Thyroid gland (tissue), 4 donors: ENCODE measurements at regions not wholly inside any gene's neighbourhood (a gene's known extent, or its start where the extent isn't known, plus 50 kb on each side); places are given as distances from the start of the nearest gene placed in this dataset.

Experiments used
- DNase-seq, 2 donors: peaks; one replicate each; pipeline ENCODE4 v3.0.0-alpha.2; 2019
- H3K27ac ChIP-seq, 3 donors: fragments of 200-600 bp; sonication (generic); 1 replicate in 2 of 3; 2 replicates in 1 of 3; pipeline ENCODE4 v1.5.1; 2016 to 2019; ENCODE audit warnings: mild to moderate bottlenecking in 1 of 3, moderate library complexity in 1 of 3
- H3K27me3 ChIP-seq: fragments of 200-600 bp; sonication (generic); one replicate; pipeline ENCODE4 v1.5.1; 2019
- H3K36me3 ChIP-seq, 2 donors: fragments of 200-600 bp; sonication (generic); one replicate each; pipeline ENCODE4 v1.5.1; 2016 to 2019
- H3K4me1 ChIP-seq, 2 donors: fragments of 200-600 bp; sonication (generic); one replicate each; pipeline ENCODE4 v1.5.1; 2017 to 2019
- H3K4me3 ChIP-seq, 3 donors: fragments of 200-600 bp; sonication (generic); replicated peaks in 1 of 3; 1 replicate in 2 of 3; 2 replicates in 1 of 3; pipeline ENCODE4 v1.5.1; 2016; ENCODE audit warnings: mild to moderate bottlenecking in 1 of 3
- H3K9me3 ChIP-seq: fragments of 200-600 bp; sonication (generic); one replicate; pipeline ENCODE4 v1.5.1; 2017
- CTCF ChIP-seq, 6 experiments: fragments of 200-600 bp in 3 of 6; fragments of 450-650 bp in 3 of 6; sonication (generic) in 3 of 6; IDR thresholded peaks; one replicate each; pipeline ENCODE4 v1.5.1; 2016 to 2019; ENCODE audit warnings: antibody characterized with exemption in 6 of 6, mild to moderate bottlenecking in 2 of 6, inconsistent platforms in 1 of 6, moderate library complexity in 1 of 6
- POLR2A ChIP-seq, 2 donors: fragments of 450-650 bp; IDR thresholded peaks; one replicate each; pipeline ENCODE4 v1.6.1; 2017; ENCODE audit warnings: antibody characterized with exemption in 2 of 2, mild to moderate bottlenecking in 2 of 2, moderate library complexity in 1 of 2
- WGBS, 2 donors: methylation state at CpG; one replicate each; pipeline ENCODE4 v1.1.5; 2017; 5-methylcytosine and 5-hydroxymethylcytosine counted together
- intact Hi-C: fragments of 100-400 bp; cut with DNase I; formaldehyde crosslinking; loops from one replicate; pipeline ENCODE4 v1.15.1; 2023

GRCh38 chr5:40416098-40416497 lies 263.6 kb upstream of the PTGER4 start:
- DNase-seq: no peak
- TF ChIP-seq POLR2A (IDR thresholded peaks at IDR 0.05) (no peak), CTCF (IDR thresholded peaks at IDR 0.05) (no peak)
- Histone ChIP-seq H3K4me1 (peaks cover 0 to 5% of the 10 kb centered on the region in 2 donors), H3K4me3 (no peak overlapping the region), H3K36me3 (no peaks in the 10 kb centered on the region), H3K9me3 (no peaks in the 10 kb centered on the region), H3K27ac (no peak overlapping the region), H3K27me3 (no peaks in the 10 kb centered on the region)
- intact Hi-C loops: no loop called here

- DNase-seq: no peak
- Histone ChIP-seq H3K4me3 (no peak overlapping the region), H3K4me1 (peaks cover 0 to 10% of the 10 kb centered on the region in 2 donors), H3K27me3 (no peaks in the 10 kb centered on the region), H3K36me3 (no peaks in the 10 kb centered on the region), H3K9me3 (no peaks in the 10 kb centered on the region), H3K27ac (no peak overlapping the region)
- TF ChIP-seq CTCF (IDR thresholded peaks at IDR 0.05): no peak
- no peak for TF ChIP-seq POLR2A (IDR thresholded peaks at IDR 0.05)
- intact Hi-C loops: no loop called here
- 78 to 82% methylated on average over 4 of the region's 4 CpGs for WGBS, 2 donors
Observed at GRCh38 chr5:40414922-40415321, 264.8 kb upstream of the PTGER4 start.

GRCh38 chr5:40413743-40414142 lies 266.0 kb upstream of the PTGER4 start:
- no peak for DNase-seq
- 94% methylated on average over 4 of the region's 4 CpGs for WGBS, 2 donors
- intact Hi-C loops: no loop called here
- H3K4me3 ChIP-seq: no peak overlapping the region
- no peaks in the 10 kb centered on the region for H3K36me3 ChIP-seq
- TF ChIP-seq CTCF (IDR thresholded peaks at IDR 0.05) (no peak), POLR2A (IDR thresholded peaks at IDR 0.05) (no peak)
- H3K9me3 ChIP-seq: no peaks in the 10 kb centered on the region
- no peaks in the 10 kb centered on the region for H3K27me3 ChIP-seq
- peaks cover 0 to 10% of the 10 kb centered on the region in 2 donors for H3K4me1 ChIP-seq
- no peak overlapping the region for H3K27ac ChIP-seq

- no peak for DNase-seq
- no peak for TF ChIP-seq CTCF (IDR thresholded peaks at IDR 0.05)
- no peak for TF ChIP-seq POLR2A (IDR thresholded peaks at IDR 0.05)
- Histone ChIP-seq H3K27ac (no peak overlapping the region), H3K9me3 (no peaks in the 10 kb centered on the region), H3K4me3 (no peak overlapping the region), H3K36me3 (no peaks in the 10 kb centered on the region), H3K4me1 (peaks cover 0 to 10% of the 10 kb centered on the region in 2 donors), H3K27me3 (no peaks in the 10 kb centered on the region)
- intact Hi-C loops: no loop called here
- 87 to 93% methylated on average over 1 of the region's 1 CpG for WGBS, 2 donors
Observed at GRCh38 chr5:40412771-40413170, 266.9 kb upstream of the PTGER4 start.

- Histone ChIP-seq H3K36me3 (no peaks in the 10 kb centered on the region), H3K9me3 (no peaks in the 10 kb centered on the region), H3K27ac (peak overlapping the region in 1 of 3 donors; percentile 43), H3K4me3 (no peak overlapping the region), H3K27me3 (no peaks in the 10 kb centered on the region), H3K4me1 (peaks cover 0 to 10% of the 10 kb centered on the region in 2 donors)
- no peak for DNase-seq
- 59 to 61% methylated on average over 3 of the region's 3 CpGs for WGBS, 2 donors
- intact Hi-C loops: no loop called here
- no peak for TF ChIP-seq POLR2A (IDR thresholded peaks at IDR 0.05)
- no peak for TF ChIP-seq CTCF (IDR thresholded peaks at IDR 0.05)
Observed at GRCh38 chr5:40410964-40411635, 268.6 kb upstream of the PTGER4 start.
